ENCODE measurements at regions not wholly inside any gene's neighbourhood (a gene's known extent, or its start where the extent isn't known, plus 50 kb on each side); places are given as distances from the start of the nearest gene placed in this dataset.

DNA sequence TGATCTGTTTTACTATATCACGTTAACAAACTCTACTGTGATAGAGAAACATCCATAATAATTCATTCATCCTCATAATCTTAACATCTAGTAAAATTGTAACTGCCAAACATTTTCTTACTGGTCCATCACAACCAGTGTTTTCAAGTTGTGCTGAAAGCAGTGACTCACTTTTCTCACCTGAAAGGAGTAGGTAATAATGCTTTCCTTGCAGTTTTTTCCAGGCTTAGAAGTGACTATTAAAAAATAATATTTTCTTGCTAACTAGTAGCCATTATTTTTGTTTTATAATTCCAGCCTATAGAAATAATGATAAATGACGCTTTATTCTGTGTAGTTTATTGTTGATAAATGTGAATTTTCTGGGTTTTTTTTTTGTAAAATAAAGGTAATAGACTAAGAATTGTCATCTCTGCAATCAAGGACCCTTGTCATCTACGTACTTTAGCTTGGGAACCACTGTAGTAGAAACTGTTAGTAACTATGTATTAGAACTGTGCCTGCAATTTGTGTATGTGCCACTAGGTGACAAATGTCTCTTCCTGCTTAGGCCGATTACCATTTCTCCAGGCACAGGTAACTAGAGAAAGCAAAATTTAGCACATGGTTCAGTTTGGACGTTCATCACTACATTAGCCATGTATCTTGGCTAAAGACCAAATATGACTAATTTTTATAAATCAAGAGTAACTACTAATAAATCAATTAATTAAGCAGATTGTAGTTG, 409.4 kb upstream of the ERCC4 start:
- no peaks in the 10 kb centered on the region for H3K27me3 ChIP-seq
- no peak overlapping the region for H3K27ac ChIP-seq
- peaks cover 0 to 4% (median 0%) of the 10 kb centered on the region in 4 donors for H3K9me3 ChIP-seq
- no peak for TF ChIP-seq POLR2A (IDR thresholded peaks at IDR 0.05)
- H3K36me3 ChIP-seq, result no peaks in the 10 kb centered on the region
- no peak overlapping the region for H3K4me3 ChIP-seq
- intact Hi-C loops (cut with DNase I), result no loop called here
- no peak for DNase-seq
- WGBS, 2 donors, result 74 to 81% methylated on average over 5 of the region's 5 CpGs
- no peaks in the 10 kb centered on the region for H3K4me1 ChIP-seq

DNA sequence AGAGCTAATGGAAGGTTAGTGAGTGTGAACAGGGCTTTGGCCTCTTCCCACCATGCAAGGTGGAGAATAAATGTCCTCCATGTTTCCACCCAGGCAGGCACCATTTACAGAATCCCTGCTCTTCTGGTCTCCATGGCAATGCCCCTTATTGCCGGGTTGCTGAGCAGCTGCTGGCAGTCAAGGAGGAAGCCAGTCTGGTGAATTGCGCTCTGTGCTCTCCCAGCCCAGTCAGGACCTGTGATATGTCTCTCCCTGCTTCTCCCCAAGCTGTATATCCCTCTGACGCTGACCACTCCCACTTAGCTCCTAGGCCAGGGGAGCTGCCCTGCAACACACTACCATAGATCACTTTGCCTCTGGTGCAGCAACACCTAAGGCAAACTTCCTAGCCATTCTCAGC, 402.1 kb upstream of the ERCC4 start:
- H3K9me3 ChIP-seq, result peaks cover 0 to 4% (median 0%) of the 10 kb centered on the region in 4 donors
- WGBS, 2 donors, result 47 to 51% methylated on average over 3 of the region's 3 CpGs
- no peaks in the 10 kb centered on the region for H3K4me1 ChIP-seq
- no peaks in the 10 kb centered on the region for H3K36me3 ChIP-seq
- no peaks in the 10 kb centered on the region for H3K27me3 ChIP-seq
- no peak overlapping the region for H3K27ac ChIP-seq
- no peak for DNase-seq
- TF ChIP-seq POLR2A (IDR thresholded peaks at IDR 0.05) (no peak), POLR2AphosphoS5 (IDR thresholded peaks at IDR 0.05) (no peak), EP300 (IDR thresholded peaks at IDR 0.05) (no peak)
- TF ChIP-seq, protein P1, sequence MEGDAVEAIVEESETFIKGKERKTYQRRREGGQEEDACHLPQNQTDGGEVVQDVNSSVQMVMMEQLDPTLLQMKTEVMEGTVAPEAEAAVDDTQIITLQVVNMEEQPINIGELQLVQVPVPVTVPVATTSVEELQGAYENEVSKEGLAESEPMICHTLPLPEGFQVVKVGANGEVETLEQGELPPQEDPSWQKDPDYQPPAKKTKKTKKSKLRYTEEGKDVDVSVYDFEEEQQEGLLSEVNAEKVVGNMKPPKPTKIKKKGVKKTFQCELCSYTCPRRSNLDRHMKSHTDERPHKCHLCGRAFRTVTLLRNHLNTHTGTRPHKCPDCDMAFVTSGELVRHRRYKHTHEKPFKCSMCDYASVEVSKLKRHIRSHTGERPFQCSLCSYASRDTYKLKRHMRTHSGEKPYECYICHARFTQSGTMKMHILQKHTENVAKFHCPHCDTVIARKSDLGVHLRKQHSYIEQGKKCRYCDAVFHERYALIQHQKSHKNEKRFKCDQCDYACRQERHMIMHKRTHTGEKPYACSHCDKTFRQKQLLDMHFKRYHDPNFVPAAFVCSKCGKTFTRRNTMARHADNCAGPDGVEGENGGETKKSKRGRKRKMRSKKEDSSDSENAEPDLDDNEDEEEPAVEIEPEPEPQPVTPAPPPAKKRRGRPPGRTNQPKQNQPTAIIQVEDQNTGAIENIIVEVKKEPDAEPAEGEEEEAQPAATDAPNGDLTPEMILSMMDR (IDR thresholded peaks at IDR 0.05), result no peak
- H3K4me3 ChIP-seq, result no peak overlapping the region
- intact Hi-C loops (cut with DNase I), result no loop called here

DNA sequence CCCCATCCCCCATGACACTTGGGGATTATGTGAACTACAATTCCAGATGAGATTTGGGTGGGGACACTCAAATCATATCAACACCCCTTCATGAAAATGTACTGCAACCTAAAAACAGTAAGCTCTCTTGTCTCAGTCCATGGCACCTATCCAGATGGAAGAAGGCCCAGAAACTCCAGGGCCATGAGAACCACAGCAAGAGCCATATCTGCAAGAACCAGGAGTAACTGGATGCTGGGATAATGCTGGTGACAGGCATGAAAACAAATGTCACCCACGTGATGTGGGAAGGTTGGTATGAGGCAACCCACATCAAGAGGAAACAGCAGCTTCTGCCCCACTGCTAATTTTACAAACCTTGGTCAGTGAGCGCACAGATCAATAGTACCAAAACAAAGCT, 400.1 kb upstream of the ERCC4 start:
- H3K9me3 ChIP-seq, result no peaks in the 10 kb centered on the region
- WGBS, 2 donors, result 81 to 85% methylated on average over 2 of the region's 2 CpGs

DNA sequence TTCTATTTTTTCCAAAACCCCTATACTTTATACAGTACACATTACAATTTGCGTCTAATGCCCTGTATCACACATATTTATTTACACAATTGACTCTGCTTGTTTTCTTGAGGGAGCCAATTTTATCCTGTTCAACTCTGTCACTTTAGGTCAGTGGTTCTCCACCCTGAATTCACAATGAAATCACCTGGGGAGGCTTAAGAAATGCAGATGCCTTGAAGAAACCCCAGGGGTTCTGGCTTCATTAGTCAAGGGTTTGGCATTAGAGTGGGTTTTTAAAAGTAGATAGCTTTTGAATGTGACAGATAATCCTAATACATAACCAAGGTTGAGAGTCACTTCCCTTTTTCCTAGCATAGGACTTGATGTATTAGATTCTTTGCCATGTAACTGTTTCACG, 398.6 kb upstream of the ERCC4 start:
- no peak for TF ChIP-seq POLR2A (IDR thresholded peaks at IDR 0.05)
- no peak for TF ChIP-seq POLR2AphosphoS5 (IDR thresholded peaks at IDR 0.05)
- TF ChIP-seq, protein P1 (IDR thresholded peaks at IDR 0.05), result no peak
- no peak for TF ChIP-seq EP300 (IDR thresholded peaks at IDR 0.05)

More for the DNA sequence above, 400.1 kb upstream of the ERCC4 start:
- Histone ChIP-seq H3K4me1 (no peaks in the 10 kb centered on the region), H3K36me3 (no peaks in the 10 kb centered on the region), H3K4me3 (no peak overlapping the region), H3K27ac (no peak overlapping the region), H3K27me3 (no peaks in the 10 kb centered on the region)
- DNase-seq, result no peak
- intact Hi-C loops (cut with DNase I), result no loop called here
- TF ChIP-seq POLR2A (IDR thresholded peaks at IDR 0.05) (no peak), POLR2AphosphoS5 (IDR thresholded peaks at IDR 0.05) (no peak), EP300 (IDR thresholded peaks at IDR 0.05) (no peak)
- TF ChIP-seq, protein P1 (IDR thresholded peaks at IDR 0.05), result no peak

DNA sequence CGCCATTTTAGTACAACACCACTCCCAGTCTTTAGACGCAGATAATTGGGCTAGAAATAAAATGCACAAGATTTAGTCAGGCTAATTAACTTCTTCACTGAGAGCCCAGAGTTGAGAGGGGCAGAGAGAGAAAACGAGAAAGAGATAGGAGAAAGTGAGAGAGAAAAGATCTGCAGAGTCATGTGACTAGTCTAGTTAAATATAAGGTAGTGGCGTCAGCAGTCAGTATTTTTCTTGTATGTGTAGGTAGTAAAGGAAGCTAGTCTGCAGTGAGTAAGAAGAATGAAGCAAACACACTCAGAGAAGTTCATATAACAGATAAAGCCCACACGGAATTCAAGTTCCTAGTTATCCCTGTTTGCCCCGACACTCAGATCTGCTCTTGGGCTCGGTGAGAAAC, 392.6 kb upstream of the ERCC4 start:
- H3K27ac ChIP-seq, result no peak overlapping the region
- DNase-seq, result no peak
- H3K36me3 ChIP-seq, result no peaks in the 10 kb centered on the region
- no peaks in the 10 kb centered on the region for H3K9me3 ChIP-seq
- 81 to 86% methylated on average over 7 of the region's 7 CpGs for WGBS, 2 donors
- no peaks in the 10 kb centered on the region for H3K4me1 ChIP-seq
- TF ChIP-seq POLR2A (IDR thresholded peaks at IDR 0.05) (no peak), EP300 (IDR thresholded peaks at IDR 0.05) (no peak), POLR2AphosphoS5 (IDR thresholded peaks at IDR 0.05) (no peak)
- TF ChIP-seq, protein P1 (IDR thresholded peaks at IDR 0.05), result no peak
- no peak overlapping the region for H3K4me3 ChIP-seq
- intact Hi-C loops (cut with DNase I), result no loop called here
- H3K27me3 ChIP-seq, result no peaks in the 10 kb centered on the region

More for the DNA sequence above, 398.6 kb upstream of the ERCC4 start:
- no peak for DNase-seq
- intact Hi-C loops (cut with DNase I), result no loop called here
- WGBS, 2 donors, result 53 to 73% methylated on average over 2 of the region's 2 CpGs
- no peak overlapping the region for H3K27ac ChIP-seq
- H3K36me3 ChIP-seq, result no peaks in the 10 kb centered on the region
- no peaks in the 10 kb centered on the region for H3K9me3 ChIP-seq
- H3K4me3 ChIP-seq, result no peak overlapping the region
- H3K27me3 ChIP-seq, result no peaks in the 10 kb centered on the region
- no peaks in the 10 kb centered on the region for H3K4me1 ChIP-seq

All from sigmoid colon (tissue), 6 donors.